Smooth muscle cell (in vitro differentiated cells): ENCODE measurements at regions not wholly inside any gene's neighbourhood (a gene's known extent, or its start where the extent isn't known, plus 50 kb on each side); places are given as distances from the start of the nearest gene placed in this dataset.
"Not testable (repeated sequence)": the region's sequence is repeated elsewhere in the genome, so short reads cannot be mapped to it uniquely, and the experiment has no call there.

Experiments used
- DNase-seq: peaks from one replicate; lab custom pipeline; 2025; ENCODE audit not compliant: unreplicated experiment; lab: John Stamatoyannopoulos, UW
- H2AFZ ChIP-seq: fragments of 200-600 bp; sonication (generic); 2 replicates; pipeline ENCODE4 v1.6.0; 2016; ENCODE audit warnings: antibody characterized with exemption, low read depth, mild to moderate bottlenecking
- H3F3A ChIP-seq: fragments of 200-600 bp; sonication (generic); 2 replicates; pipeline ENCODE4 v1.6.0; 2017; ENCODE audit warnings: antibody characterized with exemption, low read depth
- H3K27ac ChIP-seq: fragments of 200-600 bp; sonication (generic); 2 replicates; pipeline ENCODE4 v1.5.1; 2016; ENCODE audit warnings: low read depth, mild to moderate bottlenecking
- H3K27me3 ChIP-seq: fragments of 200-600 bp; sonication (generic); 2 replicates; pipeline ENCODE4 v1.6.1; 2016; ENCODE audit warnings: low read depth, mild to moderate bottlenecking
- H3K36me3 ChIP-seq: fragments of 200-600 bp; sonication (generic); 2 replicates; pipeline ENCODE4 v1.5.1; 2016; ENCODE audit warnings: low read depth
- H3K4me1 ChIP-seq: fragments of 200-600 bp; sonication (generic); 2 replicates; pipeline ENCODE4 v1.5.1; 2016; ENCODE audit warnings: low read depth
- H3K4me2 ChIP-seq: fragments of 200-600 bp; sonication (generic); 2 replicates; pipeline ENCODE4 v1.6.0; 2016; ENCODE audit warnings: mild to moderate bottlenecking
- H3K4me3 ChIP-seq: fragments of 200-600 bp; sonication (generic); 2 replicates; pipeline ENCODE4 v1.5.1; 2016; ENCODE audit warnings: mild to moderate bottlenecking
- H3K79me2 ChIP-seq: fragments of 200-600 bp; sonication (generic); 2 replicates; pipeline ENCODE4 v1.6.0; 2016; ENCODE audit warnings: low read depth, mild to moderate bottlenecking
- H3K9ac ChIP-seq: fragments of 200-600 bp; sonication (generic); 2 replicates; pipeline ENCODE4 v1.6.0; 2016; ENCODE audit warnings: low read depth
- H3K9me3 ChIP-seq: fragments of 200-600 bp; sonication (generic); replicated peaks from 2 replicates; pipeline ENCODE4 v1.5.1; 2016; ENCODE audit warnings: low read depth
- H4K20me1 ChIP-seq: fragments of 200-600 bp; sonication (generic); 2 replicates; pipeline ENCODE4 v1.6.0; 2016; ENCODE audit warnings: low read depth
- WGBS: methylation state at CpG from one replicate; pipeline ENCODE4 v1.1.7; 2016; ENCODE audit warnings: low lambda C conversion rate; 5-methylcytosine and 5-hydroxymethylcytosine counted together
- TF ChIP-seq, protein P1 (sequence below): fragments of 200-600 bp; sonication (generic); IDR thresholded peaks from 2 replicates; pipeline ENCODE4 v1.5.1; 2017; ENCODE audit warnings: borderline replicate concordance, mild to moderate bottlenecking, antibody characterized with exemption; ENCODE audit not compliant: insufficient read depth, poor library complexity, severe bottlenecking

- no peaks in the 10 kb centered on the region for H3K27me3 ChIP-seq
- H3K27ac ChIP-seq = no peak overlapping the region
- peak overlapping the region; percentile 7 for H3K4me2 ChIP-seq
- no peaks in the 10 kb centered on the region for H4K20me1 ChIP-seq
- no peaks in the 10 kb centered on the region for H3K4me1 ChIP-seq
- DNase-seq = no peak
- TF ChIP-seq, protein P1, sequence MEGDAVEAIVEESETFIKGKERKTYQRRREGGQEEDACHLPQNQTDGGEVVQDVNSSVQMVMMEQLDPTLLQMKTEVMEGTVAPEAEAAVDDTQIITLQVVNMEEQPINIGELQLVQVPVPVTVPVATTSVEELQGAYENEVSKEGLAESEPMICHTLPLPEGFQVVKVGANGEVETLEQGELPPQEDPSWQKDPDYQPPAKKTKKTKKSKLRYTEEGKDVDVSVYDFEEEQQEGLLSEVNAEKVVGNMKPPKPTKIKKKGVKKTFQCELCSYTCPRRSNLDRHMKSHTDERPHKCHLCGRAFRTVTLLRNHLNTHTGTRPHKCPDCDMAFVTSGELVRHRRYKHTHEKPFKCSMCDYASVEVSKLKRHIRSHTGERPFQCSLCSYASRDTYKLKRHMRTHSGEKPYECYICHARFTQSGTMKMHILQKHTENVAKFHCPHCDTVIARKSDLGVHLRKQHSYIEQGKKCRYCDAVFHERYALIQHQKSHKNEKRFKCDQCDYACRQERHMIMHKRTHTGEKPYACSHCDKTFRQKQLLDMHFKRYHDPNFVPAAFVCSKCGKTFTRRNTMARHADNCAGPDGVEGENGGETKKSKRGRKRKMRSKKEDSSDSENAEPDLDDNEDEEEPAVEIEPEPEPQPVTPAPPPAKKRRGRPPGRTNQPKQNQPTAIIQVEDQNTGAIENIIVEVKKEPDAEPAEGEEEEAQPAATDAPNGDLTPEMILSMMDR = no peak
- no peaks in the 10 kb centered on the region for H3K79me2 ChIP-seq
- WGBS = 65% methylated on average over 2 of the region's 2 CpGs
- H2AFZ ChIP-seq = no peak overlapping the region
- H3K36me3 ChIP-seq = no peaks in the 10 kb centered on the region
- no peaks in the 10 kb centered on the region for H3F3A ChIP-seq
- H3K9me3 ChIP-seq = no peaks in the 10 kb centered on the region
- no peak overlapping the region for H3K9ac ChIP-seq
- no peak overlapping the region for H3K4me3 ChIP-seq
Measured at GRCh38 chr7:91397096-91397495, 132.9 kb downstream of the FZD1 start.

GRCh38 chr7:91397612-91398011, 133.4 kb downstream of the FZD1 start:
- Histone ChIP-seq H4K20me1 (no peaks in the 10 kb centered on the region), H3K4me1 (no peaks in the 10 kb centered on the region), H3K27me3 (no peaks in the 10 kb centered on the region), H3K79me2 (no peaks in the 10 kb centered on the region), H3K4me2 (peak overlapping the region; percentile 7), H3K9ac (no peak overlapping the region), H2AFZ (no peak overlapping the region), H3K36me3 (no peaks in the 10 kb centered on the region), H3F3A (no peaks in the 10 kb centered on the region), H3K27ac (no peak overlapping the region), H3K4me3 (no peak overlapping the region), H3K9me3 (no peaks in the 10 kb centered on the region)
- TF ChIP-seq, protein P1 = no peak
- 16% methylated on average over 2 of the region's 2 CpGs for WGBS
- no peak for DNase-seq

DNA sequence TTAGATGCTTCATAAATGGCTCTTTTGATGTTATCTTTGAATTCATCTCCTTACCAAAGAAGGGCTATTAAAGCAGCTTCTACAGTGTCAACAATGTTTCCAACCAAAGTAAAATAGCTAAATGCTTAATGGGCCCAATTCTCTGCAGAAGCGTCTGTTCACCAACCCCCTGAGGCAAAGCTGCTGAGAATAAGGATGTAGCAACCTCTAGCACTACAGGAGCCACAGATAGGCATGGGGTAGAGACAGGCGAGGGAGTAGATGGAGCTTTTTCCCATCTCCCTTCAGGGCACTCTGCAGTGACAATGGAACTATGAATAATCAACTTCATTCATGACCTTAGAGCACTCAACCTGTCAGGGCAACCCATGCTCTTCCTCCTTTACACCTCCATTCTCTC, 134.1 kb downstream of the FZD1 start:
- WGBS = 51% methylated on average over 2 of the region's 2 CpGs
- no peak for DNase-seq
- Histone ChIP-seq H4K20me1 (no peaks in the 10 kb centered on the region), H3K79me2 (no peaks in the 10 kb centered on the region), H2AFZ (no peak overlapping the region), H3K36me3 (no peaks in the 10 kb centered on the region), H3K4me1 (no peaks in the 10 kb centered on the region), H3F3A (no peaks in the 10 kb centered on the region), H3K27me3 (no peaks in the 10 kb centered on the region), H3K27ac (no peak overlapping the region), H3K4me2 (no peak overlapping the region), H3K4me3 (no peak overlapping the region), H3K9me3 (no peaks in the 10 kb centered on the region), H3K9ac (no peak overlapping the region)
- TF ChIP-seq, protein P1 = no peak

GRCh38 chr7:91405092-91405788, 141.0 kb downstream of the FZD1 start:
- DNase-seq = no peak
- no peaks in the 10 kb centered on the region for H3K79me2 ChIP-seq
- H3F3A ChIP-seq = no peaks in the 10 kb centered on the region
- TF ChIP-seq, protein P1 = no peak
- no peaks in the 10 kb centered on the region for H4K20me1 ChIP-seq
- no peak overlapping the region for H2AFZ ChIP-seq
- 95% methylated on average over 3 of the region's 3 CpGs for WGBS
- no peaks in the 10 kb centered on the region for H3K36me3 ChIP-seq
- no peaks in the 10 kb centered on the region for H3K27me3 ChIP-seq
- no peak overlapping the region for H3K4me3 ChIP-seq
- no peaks in the 10 kb centered on the region for H3K4me1 ChIP-seq
- no peaks in the 10 kb centered on the region for H3K9me3 ChIP-seq
- no peak overlapping the region for H3K4me2 ChIP-seq
- H3K27ac ChIP-seq = no peak overlapping the region
- no peak overlapping the region for H3K9ac ChIP-seq

- not testable (repeated sequence) for H3K4me2 ChIP-seq, H3K4me1 ChIP-seq, H3K79me2 ChIP-seq, H3K36me3 ChIP-seq, H4K20me1 ChIP-seq, H3K27ac ChIP-seq, H3F3A ChIP-seq, H3K4me3 ChIP-seq, H3K27me3 ChIP-seq, H2AFZ ChIP-seq, DNase-seq, H3K9ac ChIP-seq, H3K9me3 ChIP-seq
- WGBS = 94% methylated on average over 1 of the region's 1 CpG
Measured at GRCh38 chr7:91405873-91406272, 141.6 kb downstream of the FZD1 start.
